A673 (cell line): ENCODE measurements at regions not wholly inside any gene's neighbourhood (a gene's known extent, or its start where the extent isn't known, plus 50 kb on each side); places are given as distances from the start of the nearest gene placed in this dataset.

Source experiments
- EZH2 ChIP-seq: fragments of 200-600 bp; sonication (generic); IDR thresholded peaks from 2 replicates; pipeline ENCODE4 v1.6.1; 2017; ENCODE audit warnings: borderline replicate concordance, low read depth, mild to moderate bottlenecking, mixed read lengths, antibody characterized with exemption, low read length; ENCODE audit not compliant: poor library complexity, severe bottlenecking
- TF ChIP-seq, protein P1 (sequence below): fragments of 300-800, 200-600 bp; sonication (generic); conservative IDR thresholded peaks from 2 replicates; pipeline ENCODE4 v1.5.1; 2017; ENCODE audit warnings: low read depth, mild to moderate bottlenecking, antibody characterized with exemption, low read length, moderate library complexity, mixed read lengths

- TF ChIP-seq, protein P1, sequence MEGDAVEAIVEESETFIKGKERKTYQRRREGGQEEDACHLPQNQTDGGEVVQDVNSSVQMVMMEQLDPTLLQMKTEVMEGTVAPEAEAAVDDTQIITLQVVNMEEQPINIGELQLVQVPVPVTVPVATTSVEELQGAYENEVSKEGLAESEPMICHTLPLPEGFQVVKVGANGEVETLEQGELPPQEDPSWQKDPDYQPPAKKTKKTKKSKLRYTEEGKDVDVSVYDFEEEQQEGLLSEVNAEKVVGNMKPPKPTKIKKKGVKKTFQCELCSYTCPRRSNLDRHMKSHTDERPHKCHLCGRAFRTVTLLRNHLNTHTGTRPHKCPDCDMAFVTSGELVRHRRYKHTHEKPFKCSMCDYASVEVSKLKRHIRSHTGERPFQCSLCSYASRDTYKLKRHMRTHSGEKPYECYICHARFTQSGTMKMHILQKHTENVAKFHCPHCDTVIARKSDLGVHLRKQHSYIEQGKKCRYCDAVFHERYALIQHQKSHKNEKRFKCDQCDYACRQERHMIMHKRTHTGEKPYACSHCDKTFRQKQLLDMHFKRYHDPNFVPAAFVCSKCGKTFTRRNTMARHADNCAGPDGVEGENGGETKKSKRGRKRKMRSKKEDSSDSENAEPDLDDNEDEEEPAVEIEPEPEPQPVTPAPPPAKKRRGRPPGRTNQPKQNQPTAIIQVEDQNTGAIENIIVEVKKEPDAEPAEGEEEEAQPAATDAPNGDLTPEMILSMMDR: no peak
- TF ChIP-seq EZH2: no peak
These were observed 98.4 kb upstream of the NEUROD1 start for GRCh38 chr2:181778621-181779201.
